GM12872 (cell line): ENCODE measurements at regions not wholly inside any gene's neighbourhood (a gene's known extent, or its start where the extent isn't known, plus 50 kb on each side); places are given as distances from the start of the nearest gene placed in this dataset.

Source experiments
- TF ChIP-seq, protein P1 (sequence below): IDR thresholded peaks from 3 replicates; pipeline ENCODE4 v1.5.1; 2011; ENCODE audit warnings: low read depth, mild to moderate bottlenecking, low read length, moderate library complexity; ENCODE audit not compliant: insufficient read depth

- TF ChIP-seq, protein P1, sequence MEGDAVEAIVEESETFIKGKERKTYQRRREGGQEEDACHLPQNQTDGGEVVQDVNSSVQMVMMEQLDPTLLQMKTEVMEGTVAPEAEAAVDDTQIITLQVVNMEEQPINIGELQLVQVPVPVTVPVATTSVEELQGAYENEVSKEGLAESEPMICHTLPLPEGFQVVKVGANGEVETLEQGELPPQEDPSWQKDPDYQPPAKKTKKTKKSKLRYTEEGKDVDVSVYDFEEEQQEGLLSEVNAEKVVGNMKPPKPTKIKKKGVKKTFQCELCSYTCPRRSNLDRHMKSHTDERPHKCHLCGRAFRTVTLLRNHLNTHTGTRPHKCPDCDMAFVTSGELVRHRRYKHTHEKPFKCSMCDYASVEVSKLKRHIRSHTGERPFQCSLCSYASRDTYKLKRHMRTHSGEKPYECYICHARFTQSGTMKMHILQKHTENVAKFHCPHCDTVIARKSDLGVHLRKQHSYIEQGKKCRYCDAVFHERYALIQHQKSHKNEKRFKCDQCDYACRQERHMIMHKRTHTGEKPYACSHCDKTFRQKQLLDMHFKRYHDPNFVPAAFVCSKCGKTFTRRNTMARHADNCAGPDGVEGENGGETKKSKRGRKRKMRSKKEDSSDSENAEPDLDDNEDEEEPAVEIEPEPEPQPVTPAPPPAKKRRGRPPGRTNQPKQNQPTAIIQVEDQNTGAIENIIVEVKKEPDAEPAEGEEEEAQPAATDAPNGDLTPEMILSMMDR: no peak
These were observed 403.3 kb downstream of the LIG4 start for GRCh38 chr13:107812014-107812412.

GRCh38 chr13:107811233-107812013 lies 403.9 kb downstream of the LIG4 start:
- TF ChIP-seq, protein P1: no peak

DNA sequence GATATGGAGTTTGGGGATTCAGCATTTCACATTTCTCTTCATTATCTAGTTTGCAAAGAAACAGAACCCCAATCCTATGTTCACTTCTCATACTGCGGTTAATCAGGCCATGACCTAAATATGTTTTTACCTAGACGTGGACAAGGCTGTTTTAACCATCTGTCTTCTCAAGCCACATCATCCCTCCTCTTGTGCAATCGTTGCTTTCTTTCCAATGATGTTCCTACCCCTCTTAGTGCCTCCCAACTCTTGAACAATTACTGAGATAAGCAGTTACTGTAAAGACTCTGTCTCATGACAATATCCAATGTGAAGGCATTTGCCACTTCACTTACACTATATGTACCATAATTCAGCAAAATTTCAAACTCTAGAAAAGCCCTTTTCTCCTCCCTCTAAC lies 406.2 kb downstream of the LIG4 start:
- TF ChIP-seq, protein P1: no peak

- TF ChIP-seq, protein P1: no peak
These were observed 406.9 kb downstream of the LIG4 start for GRCh38 chr13:107808389-107808788.

GRCh38 chr13:107807306-107808073 lies 407.8 kb downstream of the LIG4 start:
- TF ChIP-seq, protein P1: no peak

DNA sequence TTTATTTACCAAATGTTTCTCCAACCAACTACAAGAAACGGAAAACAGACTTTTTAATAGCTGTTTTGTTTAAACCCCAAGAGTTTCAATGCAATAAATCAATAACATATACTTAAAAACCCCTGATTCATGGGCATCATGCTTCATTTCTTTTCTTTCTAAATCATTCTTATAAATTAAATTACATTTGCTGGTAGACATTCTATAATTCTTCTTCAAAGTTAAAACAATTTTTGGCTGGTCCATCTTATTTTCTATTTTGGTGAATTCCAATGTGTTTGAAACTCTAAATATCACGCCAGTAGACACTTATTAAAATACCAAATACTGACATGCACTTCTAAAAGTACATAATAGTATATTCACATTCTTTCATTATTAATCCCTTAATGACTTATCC lies 408.6 kb downstream of the LIG4 start:
- TF ChIP-seq, protein P1: no peak

DNA sequence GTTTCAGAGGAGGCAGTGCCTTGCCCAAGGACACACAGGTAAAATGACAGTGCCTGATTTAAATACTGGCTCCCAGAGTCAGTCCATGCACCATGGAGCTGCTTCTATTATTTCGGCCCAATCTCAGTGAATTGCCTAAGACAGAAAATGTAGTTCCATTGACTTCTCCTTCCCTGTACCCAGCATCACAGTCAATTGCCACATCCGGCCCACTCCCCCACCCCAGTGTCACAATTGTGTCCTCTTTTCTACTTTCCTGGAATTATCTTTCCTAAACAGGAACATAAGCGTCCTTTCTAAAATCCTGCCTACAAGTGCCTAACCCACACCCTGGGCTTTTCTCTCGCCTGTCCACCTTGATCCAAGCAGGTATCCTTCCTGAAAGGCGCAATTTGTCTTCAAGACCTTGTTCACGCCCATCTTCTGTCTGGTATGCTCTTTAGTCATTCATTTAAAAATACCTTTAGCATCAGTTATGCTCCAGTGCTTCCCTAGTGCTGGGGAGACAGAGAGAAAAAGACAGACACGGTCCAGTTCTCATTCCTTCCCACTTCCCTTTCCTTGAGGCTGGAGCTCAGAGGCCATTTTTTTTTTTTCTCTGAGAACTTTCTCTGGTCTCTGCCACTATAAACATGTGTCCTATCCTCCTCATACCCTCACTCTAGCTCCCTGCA lies 411.4 kb downstream of the LIG4 start:
- TF ChIP-seq, protein P1: no peak
